CD4-positive, alpha-beta T cell treated with Interleukin-21 for 1 hour (primary cell): ENCODE measurements at regions not wholly inside any gene's neighbourhood (a gene's known extent, or its start where the extent isn't known, plus 50 kb on each side); places are given as distances from the start of the nearest gene placed in this dataset.

Experiments
- DNase-seq: peaks from one replicate; pipeline ENCODE4 v3.0.0-alpha.2; 2020

DNA sequence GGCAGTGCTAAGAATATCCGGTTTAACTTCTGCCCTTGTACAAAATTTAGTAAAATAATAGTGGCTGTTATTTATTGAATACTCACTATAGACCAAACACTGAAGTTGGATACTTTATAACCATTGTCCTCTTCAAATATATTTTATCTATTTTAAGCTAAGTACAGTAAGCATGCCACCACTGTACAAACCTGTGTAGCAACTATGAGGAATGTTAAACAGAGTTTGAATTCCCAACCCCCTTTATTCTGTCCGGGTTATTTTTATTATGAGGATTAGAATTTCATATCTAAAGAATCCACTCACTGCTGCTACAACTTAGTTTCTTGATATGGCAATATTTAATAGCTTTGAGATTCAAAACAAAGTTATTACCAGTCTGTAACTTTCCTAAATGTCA, 203.5 kb upstream of the RBMS3 start:
- no peak for DNase-seq

DNA sequence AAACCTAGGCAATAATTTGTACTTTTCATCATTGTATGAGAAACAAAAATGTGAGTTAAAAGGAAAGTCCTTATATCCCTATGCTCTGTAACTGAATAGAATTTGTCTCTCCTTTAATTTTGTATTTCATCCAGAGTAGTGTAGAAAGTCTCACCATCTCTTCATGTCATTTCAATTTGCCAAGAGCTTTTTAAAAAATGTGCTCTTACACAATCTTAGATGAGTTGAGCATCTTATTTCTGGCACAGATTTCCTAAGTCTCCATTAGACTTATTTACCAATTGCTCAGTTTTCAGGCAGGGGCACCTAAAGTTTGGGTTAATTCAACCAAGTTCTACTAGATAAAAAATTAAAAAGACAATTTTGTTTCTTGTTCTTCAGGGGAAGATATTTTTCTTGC, 201.5 kb upstream of the RBMS3 start:
- no peak for DNase-seq

DNA sequence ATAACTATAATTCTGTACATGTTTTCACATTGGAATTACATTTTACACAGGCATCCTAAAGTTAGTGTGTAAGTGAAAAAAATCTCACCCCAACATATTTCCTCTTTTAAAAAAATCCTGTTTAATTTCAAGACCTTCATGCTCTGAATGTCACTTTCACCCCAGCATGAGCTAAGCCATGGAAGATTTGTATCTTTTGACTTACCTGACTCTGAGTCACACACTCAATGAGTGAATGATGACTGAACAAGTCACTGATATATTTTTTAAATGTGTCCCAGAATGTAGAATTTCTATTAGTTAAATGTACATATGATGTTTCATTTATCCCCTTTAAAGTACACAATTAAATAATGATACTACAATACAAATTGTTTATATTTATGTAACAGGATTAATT, 199.9 kb upstream of the RBMS3 start:
- no peak for DNase-seq

DNA sequence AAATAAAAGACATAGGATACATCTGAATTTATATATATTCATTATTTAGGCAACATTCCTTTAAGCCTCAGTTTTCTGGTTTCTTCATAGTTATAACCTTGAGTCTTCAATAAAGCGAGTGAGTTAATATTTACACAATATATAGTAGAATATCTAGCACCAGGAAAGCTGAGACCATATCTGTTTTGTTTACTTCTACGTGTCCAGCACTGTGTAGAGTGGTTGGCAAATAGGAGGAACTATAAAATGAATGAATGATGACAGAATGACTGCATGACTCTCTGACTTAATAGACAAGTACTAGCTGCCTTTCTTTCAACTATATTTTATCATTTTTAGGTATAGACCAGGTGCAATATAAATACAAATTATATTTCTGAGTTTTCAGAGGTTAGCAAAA, 197.8 kb upstream of the RBMS3 start:
- DNase-seq = no peak

DNA sequence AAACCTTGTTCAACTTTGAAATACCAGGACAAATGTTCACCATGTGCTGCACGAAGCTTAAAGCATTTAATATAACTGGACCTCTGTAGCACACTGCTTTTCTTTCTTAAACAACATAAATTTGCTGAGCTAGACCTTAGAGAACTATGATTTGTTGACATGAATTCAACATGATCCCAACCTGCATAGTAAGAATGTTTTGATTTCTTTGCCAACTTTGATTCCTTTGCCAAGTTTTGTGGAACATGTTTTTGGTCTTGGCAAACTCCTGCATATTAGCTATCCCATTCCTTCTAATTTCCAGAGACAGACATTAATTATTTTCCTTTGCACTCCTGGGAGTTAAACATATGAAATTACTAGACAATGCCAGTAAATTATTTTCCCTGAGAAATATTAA, 197.2 kb upstream of the RBMS3 start:
- DNase-seq = no peak

DNA sequence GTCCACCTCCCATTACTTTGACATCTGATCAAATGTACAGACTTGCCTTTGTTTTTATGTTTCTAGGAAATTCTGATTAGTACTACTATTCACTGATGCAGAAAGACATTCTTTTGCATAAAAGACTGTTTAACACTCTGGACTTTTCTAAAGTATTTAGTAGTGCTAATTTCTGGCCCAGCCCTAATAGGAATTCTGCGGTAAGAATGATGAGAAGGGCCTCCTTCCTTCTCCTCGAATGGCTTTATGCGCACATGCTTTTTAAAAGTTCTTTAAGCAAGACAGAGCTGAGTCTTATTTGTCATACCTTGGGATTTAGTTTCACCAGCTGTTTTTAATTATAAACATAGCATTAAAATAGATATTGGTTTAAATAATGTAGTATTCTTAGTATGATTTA, 192.3 kb upstream of the RBMS3 start:
- no peak for DNase-seq

DNA sequence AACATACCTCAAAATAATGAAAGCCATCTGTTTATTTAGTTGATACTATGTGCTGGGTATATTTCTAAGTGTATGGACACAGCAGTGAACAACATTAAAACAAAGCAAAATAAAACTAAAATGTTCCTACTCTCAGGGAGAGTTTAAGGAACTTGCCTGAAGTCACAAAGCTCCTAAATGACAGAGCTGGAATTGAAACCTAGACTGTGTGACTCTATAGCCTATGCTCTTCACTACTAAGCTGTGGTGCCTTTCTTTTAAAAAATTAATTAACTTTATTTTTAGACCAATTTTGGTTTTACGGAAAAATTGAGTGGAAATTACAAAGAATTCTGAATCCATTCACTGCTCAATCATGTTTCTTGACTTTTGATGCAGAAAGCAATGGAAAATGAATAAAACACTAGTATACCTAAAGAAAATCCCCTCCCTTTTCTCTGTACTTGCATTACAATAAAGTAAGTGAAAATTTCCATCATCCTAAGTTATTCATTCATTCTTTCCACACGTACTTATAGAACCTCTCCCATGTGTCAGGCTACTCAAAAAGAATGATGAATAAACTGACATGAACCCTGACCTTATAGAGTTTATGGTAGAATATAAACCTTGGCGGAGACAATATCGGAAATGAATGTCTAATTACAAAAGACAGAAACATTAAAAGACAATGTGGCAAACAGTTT, 189.8 kb upstream of the RBMS3 start:
- DNase-seq = no peak

DNA sequence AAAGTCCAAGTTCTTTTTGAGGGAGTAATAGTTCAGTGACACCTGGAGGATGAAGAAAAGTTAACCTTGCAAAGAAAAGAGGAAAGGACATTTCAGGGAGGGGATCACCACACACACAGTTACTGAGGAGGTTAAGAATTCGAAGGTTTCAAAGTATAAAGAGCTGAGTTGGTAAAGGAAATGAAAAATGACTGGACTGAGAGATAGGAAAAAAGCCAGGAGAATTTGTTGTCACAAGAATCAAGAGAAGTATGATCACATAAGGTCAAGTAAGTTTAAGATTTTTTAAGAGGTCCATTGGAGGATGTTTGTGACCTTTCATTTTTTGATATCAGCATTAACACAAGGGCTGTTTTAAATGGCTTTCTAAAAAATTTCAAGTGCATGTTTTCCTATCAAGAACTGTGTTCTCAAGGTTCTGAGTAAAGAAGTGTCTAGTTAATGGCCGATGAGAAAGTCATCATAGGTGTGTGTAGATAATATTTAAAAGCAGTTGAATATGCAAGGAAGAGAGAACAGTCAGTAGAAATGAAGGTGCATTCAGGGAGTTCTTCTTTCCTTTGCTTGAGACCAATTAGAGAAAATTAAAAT, 189.2 kb upstream of the RBMS3 start:
- no peak for DNase-seq

DNA sequence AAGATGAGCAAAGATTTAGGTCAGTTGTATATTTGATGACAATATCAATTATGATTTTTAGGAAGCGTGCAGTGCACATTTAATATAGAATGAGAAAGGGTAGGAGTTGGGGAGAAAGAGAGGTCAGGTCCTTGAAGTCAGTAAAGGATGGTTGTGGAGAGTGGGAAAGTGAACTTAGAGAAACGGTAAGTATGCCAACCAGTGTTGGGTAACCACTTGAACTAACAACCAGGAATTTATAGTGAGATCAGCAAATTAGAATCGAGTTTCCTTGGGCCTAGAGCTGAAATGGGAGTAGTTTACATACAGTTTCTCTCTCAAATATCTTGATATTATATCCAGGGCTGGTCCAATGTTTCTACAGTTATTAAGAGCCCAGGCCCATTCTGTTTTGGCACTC, 188.5 kb upstream of the RBMS3 start:
- DNase-seq = no peak

DNA sequence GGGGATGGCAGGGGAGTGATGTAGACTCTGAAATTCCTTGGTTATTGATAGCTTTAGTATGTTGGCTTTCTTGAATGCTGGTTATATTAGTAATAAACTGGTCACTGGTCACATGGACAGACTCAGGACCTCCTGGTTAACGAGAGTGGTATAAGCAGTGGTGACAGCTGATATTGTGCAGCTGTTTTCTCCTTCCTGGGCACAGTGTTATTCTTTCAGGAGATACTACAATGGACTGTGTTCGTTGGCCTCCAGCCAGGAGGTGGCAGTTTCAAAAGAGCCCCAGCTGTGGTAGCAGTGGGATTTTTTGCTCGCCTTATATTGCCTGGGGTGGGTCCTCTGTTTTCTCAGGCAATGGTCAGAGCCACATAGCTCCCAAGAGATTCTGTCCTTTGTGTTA, 181.6 kb upstream of the RBMS3 start:
- DNase-seq = no peak

DNA sequence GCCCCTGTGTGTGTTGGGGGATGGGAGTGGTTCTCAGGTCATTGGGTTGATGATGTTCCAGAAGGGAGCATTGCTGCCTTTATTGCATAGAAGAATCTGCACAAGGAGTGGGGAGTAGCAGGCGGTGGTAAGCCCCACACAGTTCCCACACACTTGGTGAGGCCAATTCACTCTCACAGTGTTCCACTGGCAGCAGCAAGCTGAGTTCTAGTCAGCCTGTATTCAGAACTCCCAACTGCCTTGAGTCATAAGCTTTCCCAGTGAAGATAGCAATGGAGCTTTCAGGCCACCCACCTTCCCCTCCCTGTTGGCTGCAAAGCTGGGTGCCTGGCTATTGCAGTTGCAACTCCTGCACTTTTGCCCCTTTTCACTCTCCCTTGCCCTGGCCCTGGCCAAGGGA, 181.1 kb upstream of the RBMS3 start:
- DNase-seq = no peak

DNA sequence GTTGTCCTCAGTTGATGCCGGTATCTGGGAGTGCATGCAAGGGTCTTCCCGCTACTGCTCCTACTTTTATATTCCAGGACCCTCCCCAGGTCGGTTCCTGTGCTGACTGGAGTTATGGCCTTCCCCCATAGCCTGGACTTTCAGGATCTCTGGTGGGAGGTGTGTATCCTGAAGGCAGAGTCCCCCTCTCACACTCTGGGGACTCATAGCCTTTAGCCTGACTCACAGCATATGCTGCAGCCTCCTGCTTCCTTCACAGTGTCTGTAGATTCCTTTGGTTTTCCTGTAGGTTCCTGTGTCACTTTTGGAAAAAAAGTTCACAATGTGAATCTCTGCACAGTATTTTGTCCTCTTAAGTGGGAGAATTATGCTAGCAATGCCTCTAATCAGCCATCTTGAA, 180.6 kb upstream of the RBMS3 start:
- DNase-seq = no peak

DNA sequence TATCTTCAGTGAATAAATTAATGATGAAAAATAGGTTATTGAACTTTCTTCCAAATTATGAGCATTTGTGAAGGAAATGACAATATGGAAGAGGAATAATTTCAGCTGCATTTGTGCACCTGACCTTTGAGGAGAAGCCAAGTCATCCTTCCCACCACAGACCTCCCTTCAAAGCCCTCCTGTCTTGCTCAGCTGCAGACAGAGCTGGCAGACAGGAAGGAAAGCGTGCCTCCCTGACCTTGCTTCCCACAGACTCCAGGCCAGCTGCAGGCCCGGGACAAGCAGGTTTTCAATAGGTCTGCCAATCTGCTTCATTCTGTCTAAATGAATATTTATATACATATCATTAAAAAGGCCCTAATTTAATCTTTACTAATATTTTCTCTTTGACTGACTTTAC, 152.9 kb upstream of the RBMS3 start:
- no peak for DNase-seq

DNA sequence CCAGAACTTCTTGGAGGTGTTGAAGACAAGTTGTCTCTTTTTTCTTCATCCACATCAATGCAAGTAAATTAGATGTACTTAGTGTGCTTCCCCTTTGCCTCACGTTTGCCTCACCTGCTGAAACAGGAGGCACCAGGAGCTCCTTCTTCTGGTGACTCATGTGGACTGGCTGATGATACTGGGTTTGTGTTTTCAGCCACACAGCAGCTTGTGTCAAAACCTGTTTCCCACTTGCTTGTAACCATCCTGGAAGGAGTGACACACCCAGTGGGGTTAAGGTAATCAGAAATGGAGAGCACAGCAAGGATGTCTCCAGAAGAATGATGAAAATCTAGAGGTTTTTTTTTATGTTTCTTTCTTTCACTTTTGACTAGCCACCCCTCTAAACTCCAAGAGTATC, 143.3 kb upstream of the RBMS3 start:
- DNase-seq = no peak

DNA sequence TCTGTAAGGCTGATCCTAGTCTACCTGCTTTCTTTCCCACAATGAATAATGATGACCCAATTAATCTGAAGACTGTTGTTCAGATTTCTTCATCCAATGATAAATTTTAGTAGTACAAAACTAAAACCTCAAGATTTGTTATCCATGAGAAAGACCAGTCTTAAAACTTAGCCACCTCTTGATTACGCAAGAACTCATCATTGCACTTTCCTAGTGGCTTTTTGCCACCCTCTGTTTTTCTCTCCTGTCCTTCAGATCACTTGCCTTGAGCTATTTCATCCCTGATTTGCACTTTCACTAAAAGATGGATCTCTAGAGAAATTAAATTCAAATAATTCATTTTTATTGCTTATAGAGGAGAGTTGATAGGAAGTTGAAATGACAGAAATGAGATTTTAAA, 142.7 kb upstream of the RBMS3 start:
- DNase-seq = no peak

DNA sequence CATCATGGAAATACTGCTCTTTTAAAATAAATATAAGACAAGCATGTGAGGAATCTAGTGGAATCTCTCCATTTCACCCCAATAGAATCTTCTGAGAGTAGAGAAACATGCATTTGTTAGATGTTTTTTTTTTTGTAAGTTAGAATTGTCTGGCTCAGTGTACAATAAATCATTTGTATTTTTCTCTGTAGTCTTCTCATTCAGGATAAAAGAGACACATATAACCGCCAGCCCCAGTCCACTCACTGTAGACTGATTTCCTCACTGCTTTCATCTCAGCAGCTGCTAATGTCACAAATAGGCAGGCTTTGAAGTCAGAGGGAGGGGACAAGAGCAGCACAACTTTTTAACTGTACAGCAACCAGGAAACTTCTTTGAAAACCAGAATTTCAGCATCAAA, 140.2 kb upstream of the RBMS3 start:
- DNase-seq = no peak

DNA sequence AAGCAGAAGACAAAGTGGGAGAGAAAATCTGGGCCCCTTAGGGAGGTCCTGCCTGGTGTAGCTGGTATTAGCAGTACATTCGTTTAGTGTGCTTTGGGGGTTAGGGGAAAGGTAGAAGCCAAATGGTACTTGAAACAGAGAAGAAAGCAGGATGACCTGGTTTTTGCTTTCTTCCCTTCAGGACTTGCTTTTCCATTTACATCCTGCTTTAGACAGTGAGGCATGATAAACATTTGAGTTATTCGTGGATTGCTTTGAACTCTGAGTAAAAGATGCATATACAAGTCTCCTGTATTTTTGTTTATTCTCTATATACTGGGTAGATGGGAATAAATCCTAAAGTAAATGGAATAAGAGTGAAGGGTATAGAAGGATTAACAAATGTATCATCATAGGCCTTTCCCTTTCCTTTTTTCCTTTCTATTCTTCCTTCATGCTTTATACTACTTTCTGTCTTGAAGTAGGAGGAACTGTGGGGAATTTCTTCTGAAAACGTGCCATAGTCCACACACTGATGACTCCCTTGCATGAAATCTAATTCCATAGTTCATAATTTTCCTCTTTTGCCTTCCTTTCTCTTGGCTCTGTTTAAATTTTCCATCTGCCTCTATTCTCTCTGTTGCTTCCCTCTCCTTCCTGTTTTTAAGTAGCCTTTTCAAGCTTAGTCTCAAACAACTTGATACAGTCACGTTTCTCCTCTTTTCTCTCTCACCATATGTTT, 139.5 kb upstream of the RBMS3 start:
- DNase-seq = no peak

DNA sequence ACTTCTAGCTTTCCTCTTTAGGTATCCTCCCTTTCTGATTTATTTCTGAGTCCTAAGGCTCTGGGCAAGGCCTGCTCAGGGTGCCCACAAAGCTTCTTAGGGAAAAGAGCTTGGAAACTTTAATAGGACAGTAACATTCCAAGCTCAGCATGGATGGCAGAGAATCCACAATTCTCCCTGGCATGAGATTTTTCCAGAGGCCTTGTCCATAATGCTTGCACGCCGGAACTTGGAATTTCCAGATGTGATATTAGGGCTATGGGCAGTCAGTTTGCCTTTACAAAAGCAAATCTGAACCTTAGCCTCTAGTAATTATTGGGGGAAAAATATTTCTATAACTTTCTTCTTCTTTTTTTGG, 139.0 kb upstream of the RBMS3 start:
- no peak for DNase-seq

DNA sequence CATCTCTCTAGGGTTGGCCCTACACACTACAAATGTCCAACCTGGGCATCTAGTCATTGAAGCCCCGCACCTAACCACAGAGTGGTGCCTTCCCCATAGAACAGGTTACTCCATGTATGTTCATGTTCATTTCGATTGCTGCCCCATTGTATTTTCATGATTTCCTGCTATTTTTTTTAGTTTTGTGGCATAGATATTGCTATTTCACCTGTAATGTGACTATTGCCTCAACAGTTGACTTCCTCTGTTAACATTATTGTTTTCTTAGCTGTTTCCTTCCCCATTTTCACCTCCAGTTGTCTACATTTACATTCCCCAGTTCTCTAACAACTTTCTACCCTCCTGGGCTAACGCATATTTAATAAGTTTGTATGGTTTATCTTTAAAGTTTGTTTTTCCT, 137.7 kb upstream of the RBMS3 start:
- DNase-seq = no peak

DNA sequence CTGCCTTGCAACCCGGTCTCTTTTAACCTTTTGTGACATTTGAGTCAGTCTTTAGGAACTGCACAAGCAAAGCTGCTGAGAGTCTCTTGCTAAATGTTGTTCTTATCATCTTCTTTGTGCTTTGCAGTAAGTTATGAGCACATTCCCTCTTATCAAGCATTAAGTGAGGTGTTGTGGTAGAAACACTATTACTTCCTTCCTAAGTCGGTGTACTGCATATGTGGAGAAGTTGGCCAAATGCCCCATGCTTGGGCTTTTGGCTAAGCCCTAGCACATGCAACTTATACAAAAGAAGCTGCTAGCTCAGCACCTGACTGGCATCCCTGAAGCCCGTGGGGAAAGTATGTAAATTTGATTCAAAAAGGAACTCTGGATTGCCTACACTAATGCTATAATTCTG, 136.5 kb upstream of the RBMS3 start:
- no peak for DNase-seq

DNA sequence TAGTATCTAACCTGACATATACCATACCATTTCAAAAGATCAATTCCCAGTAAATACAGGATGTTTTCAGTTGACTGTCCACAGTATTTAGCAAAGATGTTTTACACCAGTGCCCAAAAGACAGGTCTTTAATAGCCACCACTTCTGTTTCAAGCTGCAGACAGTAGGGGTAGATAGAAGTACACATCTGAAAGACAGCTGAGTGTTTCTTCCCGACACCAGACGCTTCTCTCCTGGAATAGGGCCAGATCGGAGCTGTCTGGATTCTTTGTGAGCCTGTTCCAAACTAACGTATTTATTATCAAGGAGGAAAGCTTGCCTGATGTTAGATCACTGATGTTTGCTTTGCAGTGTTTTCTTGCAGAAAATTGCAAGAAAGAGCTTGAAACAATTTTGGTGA, 136.1 kb upstream of the RBMS3 start:
- DNase-seq = no peak

DNA sequence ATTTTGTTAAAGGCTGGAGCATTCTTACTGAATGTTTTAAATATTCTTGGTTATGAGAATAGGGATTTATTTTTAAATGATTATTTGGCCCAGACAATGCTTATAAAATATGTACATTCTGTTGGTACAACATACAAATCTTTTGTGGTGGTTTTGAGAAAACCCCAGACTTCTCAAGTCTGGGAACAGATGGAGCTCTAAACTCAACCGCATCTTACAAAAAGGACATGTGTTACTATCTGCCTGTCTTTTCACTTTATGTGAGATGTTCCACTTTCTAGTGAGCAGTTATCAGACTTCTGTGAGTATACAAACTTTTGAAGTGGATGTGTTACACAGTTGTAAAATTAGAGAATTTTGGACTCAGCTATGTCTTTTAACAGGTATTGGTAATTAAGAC, 135.5 kb upstream of the RBMS3 start:
- no peak for DNase-seq

DNA sequence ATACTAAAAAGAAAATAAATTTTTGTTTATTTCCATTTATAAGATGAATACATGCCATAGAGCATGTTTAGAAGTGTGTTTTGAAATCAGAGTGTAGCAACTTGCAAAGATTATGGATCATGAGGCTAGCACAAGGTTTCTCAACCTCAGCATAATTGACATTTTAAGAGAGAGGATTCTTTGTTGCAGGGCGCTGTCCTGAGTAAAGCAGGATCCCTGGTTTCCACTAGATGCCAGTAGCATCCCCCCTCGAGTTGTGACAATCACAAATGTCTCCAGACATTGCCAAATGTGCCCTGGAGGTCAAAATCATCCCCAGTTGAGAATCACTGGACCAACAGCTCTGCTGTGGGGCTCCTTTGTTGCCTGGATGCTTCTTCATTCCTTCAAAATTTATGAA, 128.5 kb upstream of the RBMS3 start:
- no peak for DNase-seq

DNA sequence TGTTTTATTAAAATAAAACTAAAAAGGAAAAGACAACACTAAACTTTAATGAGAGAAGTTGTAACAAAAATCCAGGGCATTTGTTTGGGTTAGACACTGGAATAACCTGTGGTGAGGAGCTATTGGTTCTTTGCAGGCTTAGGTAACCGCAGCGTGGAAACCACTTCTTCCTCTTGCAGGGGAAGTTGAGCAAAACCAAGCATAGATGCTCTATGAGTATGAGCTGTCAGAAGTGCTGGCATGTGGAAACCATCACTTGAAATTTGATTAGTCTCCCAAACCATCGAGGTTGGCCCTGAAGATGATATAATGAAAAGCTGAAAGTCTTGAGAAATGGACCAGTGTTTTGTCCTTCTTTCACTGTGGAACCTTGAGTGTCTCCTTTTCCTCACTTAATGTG, 127.1 kb upstream of the RBMS3 start:
- DNase-seq = peak; percentile 7
